Activated CD4-positive, alpha-beta T cell treated with anti-CD3 and anti-CD28 coated beads, Interleukin-2, amount 10 ng/mL, durations not matched to agents 24 days and 14 days (primary cell): ENCODE measurements at regions not wholly inside any gene's neighbourhood (a gene's known extent, or its start where the extent isn't known, plus 50 kb on each side); places are given as distances from the start of the nearest gene placed in this dataset.

Experiments used
- DNase-seq: peaks from one replicate; pipeline ENCODE4 v3.0.0; 2022
- H3K27ac Mint-ChIP-seq: one replicate; pipeline ENCODE4 v1.8.0; 2022; ENCODE audit warnings: mild to moderate bottlenecking, mixed read lengths
- H3K27me3 Mint-ChIP-seq: one replicate; pipeline ENCODE4 v1.8.0; 2022; ENCODE audit warnings: mixed read lengths
- H3K36me3 Mint-ChIP-seq: one replicate; pipeline ENCODE4 v1.8.0; 2022; ENCODE audit warnings: low read depth, mild to moderate bottlenecking, mixed read lengths
- H3K4me1 Mint-ChIP-seq: one replicate; pipeline ENCODE4 v1.8.0; 2021; ENCODE audit warnings: mixed read lengths
- H3K4me3 Mint-ChIP-seq: one replicate; pipeline ENCODE4 v1.8.0; 2022; ENCODE audit warnings: mild to moderate bottlenecking, moderate library complexity, mixed read lengths
- H3K9me3 Mint-ChIP-seq: one replicate; pipeline ENCODE4 v1.8.0; 2021; ENCODE audit warnings: mixed read lengths
- intact Hi-C: fragments of 100-400 bp; cut with micrococcal nuclease; formaldehyde crosslinking; loops from one replicate; pipeline ENCODE4 v1.15.1; 2023

DNA sequence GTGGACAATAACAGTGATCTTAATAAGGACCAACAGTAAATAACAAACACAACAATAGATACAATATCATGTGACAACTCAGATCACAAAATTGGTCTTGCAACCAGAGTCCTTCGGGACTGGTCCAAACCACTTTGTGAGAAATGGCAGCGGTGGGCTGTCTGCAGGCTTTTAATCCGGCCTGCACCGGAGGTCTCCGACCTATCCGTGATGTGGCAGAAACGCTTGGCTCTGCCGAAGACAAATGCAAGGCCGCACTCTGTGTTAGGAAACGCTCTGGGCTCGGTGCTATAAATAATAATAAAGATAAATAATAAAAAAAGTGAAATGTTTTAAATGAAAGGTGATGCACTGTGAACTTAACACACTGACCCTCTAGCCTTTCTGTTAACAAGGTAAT lies 810.6 kb upstream of the NR2F2 start:
- intact Hi-C loops: no loop called here
- H3K27ac Mint-ChIP-seq: no peak overlapping the region
- peaks cover 3% of the 10 kb centered on the region for H3K27me3 Mint-ChIP-seq

DNA sequence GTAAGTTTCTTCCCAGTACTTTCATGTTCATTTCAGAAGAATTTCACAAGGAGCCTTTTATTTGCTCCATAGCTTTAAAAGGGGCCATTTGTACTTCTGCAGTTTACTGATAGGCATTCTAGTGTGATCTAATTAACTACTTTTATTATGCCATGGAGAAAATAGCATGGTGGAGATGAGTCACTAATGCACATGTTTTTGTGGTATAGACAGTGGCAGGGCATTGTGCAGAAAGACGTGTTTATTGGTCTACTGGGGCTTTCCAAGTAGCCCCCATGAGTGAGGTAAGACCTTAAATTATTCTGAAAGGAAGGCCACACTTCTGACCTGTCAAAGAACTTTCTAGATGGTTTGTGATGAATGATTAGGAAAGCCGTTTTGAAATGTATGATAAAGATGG lies 810.0 kb upstream of the NR2F2 start:
- Mint-ChIP-seq H3K4me1 (no peaks in the 10 kb centered on the region), H3K9me3 (peaks cover 11% of the 10 kb centered on the region), H3K4me3 (no peak overlapping the region), H3K27ac (no peak overlapping the region), H3K36me3 (no peaks in the 10 kb centered on the region), H3K27me3 (peaks cover 3% of the 10 kb centered on the region)
- DNase-seq: no peak
- intact Hi-C loops: no loop called here

More for the DNA sequence above, 810.6 kb upstream of the NR2F2 start:
- no peak for DNase-seq
- no peaks in the 10 kb centered on the region for H3K4me1 Mint-ChIP-seq
- no peaks in the 10 kb centered on the region for H3K36me3 Mint-ChIP-seq
- no peak overlapping the region for H3K4me3 Mint-ChIP-seq
- peaks cover 6% of the 10 kb centered on the region for H3K9me3 Mint-ChIP-seq

DNA sequence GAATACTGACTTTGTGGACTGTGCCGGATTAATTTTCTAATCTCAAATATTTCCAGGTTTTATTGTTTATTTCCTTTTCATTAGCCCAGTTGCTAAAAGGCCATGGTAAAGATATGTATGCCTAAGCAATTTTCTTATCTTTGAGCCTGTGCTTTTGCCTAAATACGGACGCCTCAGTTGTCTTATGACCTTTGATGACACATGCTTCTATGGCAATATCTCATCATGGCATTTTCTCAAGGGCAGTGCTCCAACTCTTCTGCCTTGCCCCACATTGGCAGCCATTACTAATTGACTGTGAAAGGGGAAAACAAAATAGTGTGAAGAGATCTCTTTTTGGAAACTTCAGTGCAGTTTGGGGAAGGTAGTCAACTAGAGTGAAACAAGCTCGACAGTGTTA lies 809.6 kb upstream of the NR2F2 start:
- peaks cover 7% of the 10 kb centered on the region for H3K9me3 Mint-ChIP-seq
- H3K36me3 Mint-ChIP-seq: no peaks in the 10 kb centered on the region
- H3K27me3 Mint-ChIP-seq: no peaks in the 10 kb centered on the region
- H3K4me1 Mint-ChIP-seq: no peaks in the 10 kb centered on the region
- intact Hi-C loops: no loop called here
- no peak overlapping the region for H3K4me3 Mint-ChIP-seq
- no peak for DNase-seq
- no peak overlapping the region for H3K27ac Mint-ChIP-seq

DNA sequence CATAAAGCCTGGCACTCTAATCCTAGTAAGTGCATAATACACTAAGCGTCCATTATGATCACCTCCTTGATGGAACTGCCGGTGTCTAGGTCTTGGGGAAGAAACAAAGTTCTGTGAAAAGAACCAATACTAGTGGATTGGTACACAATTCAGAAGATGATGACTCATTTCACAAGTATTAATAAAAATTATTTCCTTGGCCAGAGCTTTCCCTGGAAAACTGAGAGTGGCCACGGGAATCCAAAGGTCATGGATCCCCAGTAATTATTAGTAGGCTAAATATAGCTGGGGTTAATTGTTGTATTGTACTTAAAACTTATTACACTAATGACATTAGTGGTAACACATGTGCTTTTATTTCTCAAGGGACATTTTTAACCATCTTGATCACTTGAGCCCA lies 808.0 kb upstream of the NR2F2 start:
- Mint-ChIP-seq H3K36me3 (no peaks in the 10 kb centered on the region), H3K4me1 (no peaks in the 10 kb centered on the region), H3K9me3 (peaks cover 12% of the 10 kb centered on the region), H3K27ac (no peak overlapping the region), H3K27me3 (no peaks in the 10 kb centered on the region), H3K4me3 (no peak overlapping the region)
- intact Hi-C loops: no loop called here
- peak; percentile 3 for DNase-seq

DNA sequence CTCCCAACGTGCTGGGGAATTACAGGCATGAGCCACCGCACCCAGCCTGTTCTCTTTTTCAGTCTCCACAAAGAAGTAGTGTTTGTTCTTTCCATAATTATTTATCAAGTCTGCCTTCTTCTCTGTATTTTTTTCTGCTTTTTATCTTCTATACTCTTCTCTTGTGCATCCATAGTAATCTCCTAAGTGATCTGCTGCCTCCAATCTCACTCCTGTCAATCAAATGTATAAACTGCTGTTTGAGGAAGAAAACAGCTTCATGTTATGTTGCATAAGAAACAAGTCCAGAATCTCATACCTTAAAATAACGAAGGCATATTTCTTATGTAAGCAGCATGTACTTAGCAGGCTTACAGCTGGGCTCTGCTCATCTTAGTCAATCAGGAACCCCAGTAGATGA lies 801.6 kb upstream of the NR2F2 start:
- intact Hi-C loops: no loop called here
- Mint-ChIP-seq H3K4me1 (no peaks in the 10 kb centered on the region), H3K4me3 (no peak overlapping the region), H3K9me3 (peaks cover 20% of the 10 kb centered on the region), H3K27ac (no peak overlapping the region), H3K36me3 (no peaks in the 10 kb centered on the region), H3K27me3 (no peaks in the 10 kb centered on the region)
- no peak for DNase-seq

DNA sequence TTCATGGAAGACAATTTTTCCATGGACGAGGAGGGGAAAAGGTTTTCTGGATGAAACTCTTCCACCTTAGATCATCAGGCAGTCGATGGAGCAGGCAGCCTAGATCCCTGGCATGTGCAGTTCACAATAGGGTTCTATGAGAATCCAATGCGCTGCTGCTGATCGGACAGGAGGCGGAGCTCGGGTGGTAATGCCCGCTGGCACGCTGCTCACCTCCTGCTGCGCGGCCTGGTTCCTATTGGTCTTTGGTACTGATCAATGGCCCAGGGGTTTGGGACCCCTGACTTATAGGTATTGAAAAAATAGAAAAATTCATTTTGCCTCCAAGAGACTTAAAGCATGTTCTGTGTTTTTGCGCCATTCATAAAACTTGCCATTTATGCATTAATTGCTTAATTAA lies 793.9 kb upstream of the NR2F2 start:
- no peak for DNase-seq
- H3K4me1 Mint-ChIP-seq: no peaks in the 10 kb centered on the region
- H3K9me3 Mint-ChIP-seq: no peaks in the 10 kb centered on the region
- no peaks in the 10 kb centered on the region for H3K27me3 Mint-ChIP-seq
- H3K4me3 Mint-ChIP-seq: no peak overlapping the region
- H3K27ac Mint-ChIP-seq: no peak overlapping the region
- H3K36me3 Mint-ChIP-seq: no peaks in the 10 kb centered on the region
- intact Hi-C loops: no loop called here

DNA sequence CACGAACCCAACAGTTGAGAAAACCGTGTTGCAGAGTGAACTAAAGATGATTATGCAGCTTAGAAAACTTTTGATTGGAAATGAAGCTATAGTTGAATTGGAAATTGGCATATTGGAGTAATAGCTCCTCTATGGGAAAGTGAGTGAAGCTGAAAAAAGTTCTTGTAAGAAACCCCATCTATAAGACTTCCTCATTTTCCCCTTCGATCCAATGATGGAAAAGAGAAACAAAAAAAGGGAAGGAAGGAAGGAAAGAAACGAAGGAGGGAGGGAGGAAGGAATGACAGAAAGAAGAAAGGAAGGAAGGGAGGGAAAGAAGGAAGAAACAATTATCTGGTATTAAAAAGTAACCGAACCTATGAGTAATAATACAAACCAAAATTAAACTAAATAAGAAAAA lies 791.8 kb upstream of the NR2F2 start:
- Mint-ChIP-seq H3K9me3 (no peaks in the 10 kb centered on the region), H3K27me3 (no peaks in the 10 kb centered on the region), H3K4me3 (no peak overlapping the region), H3K4me1 (no peaks in the 10 kb centered on the region), H3K27ac (no peak overlapping the region), H3K36me3 (no peaks in the 10 kb centered on the region)
- intact Hi-C loops: no loop called here
- no peak for DNase-seq

DNA sequence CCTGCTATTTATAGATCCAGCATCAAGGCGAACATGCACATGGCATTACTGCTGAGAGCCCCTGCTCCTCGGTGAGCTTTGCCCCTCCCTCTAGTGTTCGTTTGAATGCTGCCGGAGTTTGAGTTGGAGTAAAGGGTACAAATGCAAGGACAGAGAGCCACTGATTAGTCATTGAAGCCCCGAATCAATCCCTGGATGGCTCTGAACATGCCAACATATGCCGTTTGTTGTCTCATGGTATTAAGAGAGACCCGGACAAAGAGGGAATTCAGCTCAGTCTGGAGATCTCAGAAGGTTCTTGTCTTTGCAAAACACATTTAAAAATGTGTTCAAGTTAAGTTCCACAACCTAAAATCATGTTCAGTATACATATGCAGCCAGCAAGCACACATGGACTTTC lies 789.2 kb upstream of the NR2F2 start:
- H3K27me3 Mint-ChIP-seq: no peaks in the 10 kb centered on the region
- no peak overlapping the region for H3K4me3 Mint-ChIP-seq
- no peaks in the 10 kb centered on the region for H3K36me3 Mint-ChIP-seq
- H3K9me3 Mint-ChIP-seq: no peaks in the 10 kb centered on the region
- intact Hi-C loops: no loop called here
- no peaks in the 10 kb centered on the region for H3K4me1 Mint-ChIP-seq
- no peak for DNase-seq
- no peak overlapping the region for H3K27ac Mint-ChIP-seq

DNA sequence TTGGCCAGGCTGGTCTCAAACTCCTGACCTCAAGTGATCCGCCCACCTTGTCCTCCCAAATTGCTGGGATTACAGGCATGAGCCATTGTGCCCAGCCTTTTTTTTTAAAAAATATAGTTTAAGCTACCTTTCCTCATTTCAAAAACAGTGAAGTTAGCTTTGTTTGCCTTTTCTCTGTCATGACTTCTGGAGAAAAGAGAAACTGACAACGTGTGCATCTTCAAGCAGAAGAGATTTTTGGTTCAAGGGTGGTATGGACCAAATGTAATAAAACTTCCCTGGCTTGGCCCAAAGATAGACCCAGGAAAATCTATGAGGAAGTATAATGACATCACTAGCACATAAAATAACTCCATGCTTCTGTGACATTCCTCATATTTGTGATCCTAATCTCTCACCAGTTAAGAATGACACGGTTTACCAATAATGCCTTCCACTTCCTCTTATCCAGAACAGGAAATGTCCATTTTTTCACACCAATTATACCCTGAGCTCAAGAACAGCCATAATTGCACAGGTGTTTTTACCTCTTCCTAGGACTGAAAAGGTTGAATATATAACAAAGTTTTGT lies 781.2 kb upstream of the NR2F2 start:
- Mint-ChIP-seq H3K27ac (no peak overlapping the region), H3K4me3 (no peak overlapping the region), H3K9me3 (no peaks in the 10 kb centered on the region), H3K27me3 (no peaks in the 10 kb centered on the region), H3K36me3 (no peaks in the 10 kb centered on the region), H3K4me1 (no peaks in the 10 kb centered on the region)
- DNase-seq: no peak
- intact Hi-C loops: no loop called here

DNA sequence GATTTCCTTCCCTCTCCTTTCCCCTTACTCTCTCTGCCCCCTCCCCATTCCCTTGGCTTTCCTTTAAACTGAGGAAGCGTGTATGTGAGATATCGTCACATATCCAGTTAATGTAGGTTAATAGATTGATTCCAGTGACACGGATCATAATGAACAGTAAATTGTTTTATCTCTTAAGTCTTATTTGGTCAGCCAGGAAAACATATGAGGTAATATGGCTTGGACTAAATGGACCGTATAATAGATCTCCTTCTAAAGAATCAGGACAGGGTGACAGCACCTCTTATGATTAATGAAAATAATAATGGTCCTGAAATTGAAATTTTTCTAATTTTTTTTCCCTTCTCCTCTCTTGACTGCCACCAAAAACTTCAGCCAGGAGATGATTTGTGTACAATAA lies 779.8 kb upstream of the NR2F2 start:
- Mint-ChIP-seq H3K27me3 (peaks cover 2% of the 10 kb centered on the region), H3K4me3 (no peak overlapping the region), H3K27ac (no peak overlapping the region), H3K9me3 (no peaks in the 10 kb centered on the region), H3K4me1 (no peaks in the 10 kb centered on the region), H3K36me3 (no peaks in the 10 kb centered on the region)
- DNase-seq: no peak
- intact Hi-C loops: no loop called here

DNA sequence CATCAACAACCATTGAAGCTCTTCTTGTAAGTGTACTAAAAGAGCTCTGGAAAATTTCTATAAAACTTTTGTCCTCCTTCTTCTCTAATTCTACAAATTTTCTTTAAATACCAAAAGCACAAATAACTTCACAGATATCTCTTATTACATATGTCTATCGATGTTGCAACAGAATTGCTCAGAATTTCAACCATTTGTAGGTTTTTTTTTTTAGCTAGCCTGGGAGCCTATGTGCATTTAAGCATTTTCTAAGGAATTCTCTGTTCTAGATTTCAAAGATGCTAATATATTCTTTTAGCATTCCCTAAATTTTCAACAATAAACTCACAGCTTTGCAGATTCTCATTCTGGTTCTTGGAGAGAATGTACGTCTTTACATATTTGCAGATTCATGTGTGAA lies 774.3 kb upstream of the NR2F2 start:
- Mint-ChIP-seq H3K4me1 (peaks cover 8% of the 10 kb centered on the region), H3K27ac (no peak overlapping the region), H3K4me3 (no peak overlapping the region), H3K27me3 (peaks cover 2% of the 10 kb centered on the region), H3K36me3 (no peaks in the 10 kb centered on the region), H3K9me3 (peaks cover 4% of the 10 kb centered on the region)
- intact Hi-C loops: no loop called here
- no peak for DNase-seq

DNA sequence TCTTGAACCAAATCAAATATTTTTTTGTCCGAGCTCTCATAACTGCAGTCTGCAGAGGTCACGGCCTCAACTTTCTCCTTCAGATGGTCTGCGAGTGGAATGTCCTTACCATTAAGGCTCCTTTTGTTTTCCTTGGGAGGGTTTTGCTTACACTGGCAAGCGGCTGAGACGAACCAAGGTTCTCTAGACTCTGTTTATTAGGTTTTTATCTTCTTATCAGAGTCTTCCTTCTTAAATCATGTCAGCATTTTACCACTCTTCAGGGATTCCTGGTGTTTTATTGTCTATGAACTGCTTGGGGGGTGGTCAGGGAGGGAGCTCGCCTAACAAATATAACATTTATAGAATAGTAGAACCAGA lies 773.7 kb upstream of the NR2F2 start:
- H3K4me1 Mint-ChIP-seq: peaks cover 8% of the 10 kb centered on the region
- intact Hi-C loops: no loop called here
- H3K27me3 Mint-ChIP-seq: peaks cover 2% of the 10 kb centered on the region
- no peak overlapping the region for H3K4me3 Mint-ChIP-seq
- peaks cover 4% of the 10 kb centered on the region for H3K9me3 Mint-ChIP-seq
- no peaks in the 10 kb centered on the region for H3K36me3 Mint-ChIP-seq
- no peak overlapping the region for H3K27ac Mint-ChIP-seq
- no peak for DNase-seq

DNA sequence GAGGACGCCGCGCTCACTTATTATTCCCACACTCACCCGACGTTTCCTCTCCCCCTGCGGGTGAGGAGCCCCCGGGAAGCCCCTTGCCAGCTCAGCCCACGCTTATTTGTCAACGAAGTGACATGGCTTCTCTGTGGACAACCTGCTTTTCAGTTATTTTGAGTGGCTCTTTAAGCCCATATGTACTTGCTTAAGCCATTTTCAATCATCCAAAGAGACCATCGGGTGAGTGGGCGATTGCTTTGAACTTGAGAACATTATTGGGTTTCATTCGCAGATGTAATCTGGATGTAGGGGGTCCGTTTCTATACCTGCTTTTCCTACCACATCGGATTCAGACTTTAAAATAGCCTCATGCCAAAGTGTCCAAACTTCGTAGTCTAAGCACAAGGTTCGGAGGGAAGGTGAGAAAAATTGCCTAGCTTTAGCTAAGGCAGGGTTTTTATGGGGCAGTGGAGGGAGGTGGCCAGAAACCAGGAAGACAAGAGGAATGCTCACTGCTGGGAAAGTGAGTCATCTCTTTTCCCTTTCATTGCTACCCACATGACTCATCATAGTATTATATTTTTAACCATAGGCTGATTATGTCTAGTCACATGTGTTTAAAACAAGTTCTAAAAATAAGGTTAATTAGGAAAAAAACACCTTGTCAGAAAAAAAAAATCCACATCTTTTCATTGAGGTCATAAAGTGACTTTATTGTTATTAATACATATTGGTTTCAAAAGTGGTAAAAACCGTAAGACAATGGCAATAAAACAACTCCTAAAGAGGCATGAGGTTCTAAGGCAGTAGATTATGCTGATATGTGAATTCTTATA lies 773.1 kb upstream of the NR2F2 start:
- H3K27ac Mint-ChIP-seq: peak overlapping the region; percentile 22
- H3K4me3 Mint-ChIP-seq: no peak overlapping the region
- intact Hi-C loops: no loop called here
- no peak for DNase-seq
- H3K4me1 Mint-ChIP-seq: peaks cover 8% of the 10 kb centered on the region
- no peaks in the 10 kb centered on the region for H3K36me3 Mint-ChIP-seq
- H3K27me3 Mint-ChIP-seq: peaks cover 2% of the 10 kb centered on the region
- peaks cover 4% of the 10 kb centered on the region for H3K9me3 Mint-ChIP-seq

DNA sequence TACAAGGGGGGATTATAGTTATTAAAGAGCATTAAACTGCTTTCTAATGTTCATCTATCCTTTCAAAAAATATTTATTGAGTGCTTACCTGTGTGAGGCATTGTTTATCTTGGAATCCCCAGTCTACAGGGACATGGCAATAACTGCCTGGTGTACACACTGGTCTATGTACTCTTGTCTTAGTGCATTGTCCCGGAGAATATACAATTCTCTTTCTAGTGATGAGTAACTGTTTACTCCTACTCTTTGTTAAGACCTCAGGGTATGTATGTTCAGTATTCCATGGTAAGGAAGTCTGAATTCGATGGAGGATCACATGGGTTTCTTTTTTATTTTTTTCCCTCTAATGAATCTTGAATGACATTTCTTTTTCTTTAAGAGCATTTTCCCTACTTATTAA lies 772.4 kb upstream of the NR2F2 start:
- Mint-ChIP-seq H3K4me3 (no peak overlapping the region), H3K27me3 (peaks cover 2% of the 10 kb centered on the region), H3K36me3 (no peaks in the 10 kb centered on the region), H3K4me1 (peaks cover 8% of the 10 kb centered on the region), H3K27ac (no peak overlapping the region), H3K9me3 (peaks cover 4% of the 10 kb centered on the region)
- DNase-seq: no peak
- intact Hi-C loops: no loop called here

DNA sequence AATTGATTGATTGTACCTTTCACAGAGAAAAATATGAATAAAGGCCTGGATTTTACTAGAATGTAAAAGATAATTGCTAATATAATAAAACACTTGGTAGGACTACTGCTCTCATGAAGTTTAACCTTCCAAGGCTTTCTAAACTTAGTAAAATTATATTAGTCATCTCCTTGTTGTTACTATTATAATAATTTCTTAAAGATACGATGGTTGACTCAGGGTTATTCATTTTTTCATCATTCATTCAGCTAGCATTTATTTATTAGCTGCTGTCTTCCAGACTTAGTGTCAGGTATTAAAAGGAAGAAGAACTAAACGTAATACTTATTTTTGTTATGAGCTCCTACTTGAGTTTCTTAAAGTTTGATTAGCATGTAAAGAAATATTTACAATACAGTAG lies 771.6 kb upstream of the NR2F2 start:
- Mint-ChIP-seq H3K27ac (no peak overlapping the region), H3K9me3 (peaks cover 4% of the 10 kb centered on the region), H3K27me3 (peaks cover 3% of the 10 kb centered on the region), H3K4me1 (peaks cover 8% of the 10 kb centered on the region), H3K36me3 (no peaks in the 10 kb centered on the region), H3K4me3 (no peak overlapping the region)
- intact Hi-C loops: no loop called here
- no peak for DNase-seq
